GM11168 (cell line): ENCODE measurements at regions not wholly inside any gene's neighbourhood (a gene's known extent, or its start where the extent isn't known, plus 50 kb on each side); places are given as distances from the start of the nearest gene placed in this dataset.

Experiments
- in situ Hi-C: fragments of 300-500 bp; cut with MboI; formaldehyde crosslinking; loops from one replicate; pipeline ENCODE4 v1.12.0; 2022; ENCODE audit warnings: low sequenced_read_pairs; ENCODE audit not compliant: unreplicated experiment

DNA sequence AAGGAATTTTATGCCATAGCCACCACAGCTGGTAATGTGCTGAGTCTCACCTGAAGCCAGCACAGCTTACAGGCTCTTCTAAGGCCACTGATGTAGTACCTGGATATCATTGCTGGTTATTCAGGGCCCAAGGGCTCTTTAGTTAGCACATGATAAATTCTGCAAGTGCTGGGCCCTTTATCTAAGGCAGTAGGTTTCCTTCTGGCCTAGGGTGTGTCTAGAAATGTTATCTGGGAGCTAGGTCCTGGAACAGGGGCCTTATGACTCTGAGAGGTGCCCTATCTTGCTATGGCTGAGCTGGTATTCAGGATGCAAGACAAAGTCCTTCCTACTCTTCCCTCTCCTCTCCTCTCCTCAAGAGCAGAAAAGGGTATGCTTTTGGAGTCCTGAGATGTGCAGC lies 1424.5 kb upstream of the NUDT12 start:
- in situ Hi-C loops: no loop called here

- in situ Hi-C loops: no loop called here
Measured at GRCh38 chr5:104977529-104977928, 1414.9 kb upstream of the NUDT12 start.

DNA sequence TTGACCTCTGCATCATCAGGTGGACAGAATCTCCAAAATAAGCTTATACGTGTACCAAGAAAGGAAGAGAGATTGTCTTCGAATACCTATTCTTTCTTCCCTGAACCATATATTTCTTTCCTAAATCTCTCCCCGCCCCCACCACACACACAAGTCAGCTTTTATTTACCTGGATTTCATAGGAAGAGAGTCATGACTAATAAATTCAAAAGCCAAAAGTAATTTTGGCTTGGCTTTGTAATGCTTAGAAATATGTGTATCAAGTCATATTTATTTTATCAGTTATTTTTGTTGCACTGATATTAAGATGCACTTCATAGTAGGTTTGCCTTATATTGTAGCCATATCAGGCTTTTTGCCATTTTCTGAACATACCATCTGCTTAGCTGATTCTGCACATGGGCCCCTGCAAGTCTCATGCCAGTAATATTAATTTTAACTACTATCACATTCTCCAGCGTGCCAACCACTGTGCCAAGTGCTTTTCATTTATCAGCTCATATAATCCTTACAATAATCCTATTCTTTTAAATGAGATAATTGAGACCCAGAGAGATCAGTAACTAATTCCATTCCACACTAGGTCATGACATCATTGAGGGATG lies 1405.3 kb upstream of the NUDT12 start:
- in situ Hi-C loops: no loop called here

- in situ Hi-C loops: no loop called here
Measured at GRCh38 chr5:104965006-104965405, 1402.4 kb upstream of the NUDT12 start.

GRCh38 chr5:104955479-104955878 lies 1392.9 kb upstream of the NUDT12 start:
- in situ Hi-C loops: no loop called here

GRCh38 chr5:104952876-104953275 lies 1390.3 kb upstream of the NUDT12 start:
- in situ Hi-C loops: no loop called here

DNA sequence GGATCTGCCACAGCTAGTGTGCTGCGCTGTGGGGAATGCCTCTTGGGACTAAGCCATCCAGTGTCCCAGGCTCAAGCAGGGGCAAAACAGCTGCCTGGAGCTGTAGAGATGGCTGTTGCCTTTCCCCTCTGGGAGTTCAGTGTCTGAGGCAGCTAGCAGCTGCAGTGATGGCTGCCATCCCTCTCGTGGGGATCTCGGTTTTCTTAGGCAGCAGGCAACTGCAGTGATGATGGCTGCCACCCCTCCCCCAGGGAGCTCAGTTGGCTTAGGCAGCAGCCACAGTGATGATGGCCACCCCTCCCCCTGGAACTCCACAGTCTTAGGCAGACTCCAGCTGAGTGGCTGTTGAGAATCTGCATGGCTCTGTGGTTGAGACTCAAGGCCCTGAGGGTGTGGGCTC lies 1389.2 kb upstream of the NUDT12 start:
- in situ Hi-C loops: no loop called here

DNA sequence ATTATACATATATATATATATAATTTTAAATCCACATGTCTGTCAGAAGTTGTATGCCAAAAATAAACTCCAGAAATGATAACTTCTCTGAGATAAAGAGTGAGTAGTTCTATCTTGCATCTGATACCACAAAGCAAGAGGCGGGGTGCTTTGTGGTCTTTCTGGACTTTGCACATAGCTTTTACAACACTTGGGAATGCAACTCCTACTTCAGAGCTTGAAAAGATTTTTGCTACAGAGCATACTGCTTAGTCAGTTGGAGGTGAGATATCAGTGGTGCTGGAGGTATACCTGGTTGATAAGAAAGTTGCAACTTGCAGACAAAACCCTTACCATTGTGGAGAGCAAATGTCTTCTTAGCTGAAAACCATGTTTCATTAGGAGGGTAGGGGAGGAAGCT lies 1384.5 kb upstream of the NUDT12 start:
- in situ Hi-C loops: no loop called here

GRCh38 chr5:104942735-104943134 lies 1380.1 kb upstream of the NUDT12 start:
- in situ Hi-C loops: no loop called here

DNA sequence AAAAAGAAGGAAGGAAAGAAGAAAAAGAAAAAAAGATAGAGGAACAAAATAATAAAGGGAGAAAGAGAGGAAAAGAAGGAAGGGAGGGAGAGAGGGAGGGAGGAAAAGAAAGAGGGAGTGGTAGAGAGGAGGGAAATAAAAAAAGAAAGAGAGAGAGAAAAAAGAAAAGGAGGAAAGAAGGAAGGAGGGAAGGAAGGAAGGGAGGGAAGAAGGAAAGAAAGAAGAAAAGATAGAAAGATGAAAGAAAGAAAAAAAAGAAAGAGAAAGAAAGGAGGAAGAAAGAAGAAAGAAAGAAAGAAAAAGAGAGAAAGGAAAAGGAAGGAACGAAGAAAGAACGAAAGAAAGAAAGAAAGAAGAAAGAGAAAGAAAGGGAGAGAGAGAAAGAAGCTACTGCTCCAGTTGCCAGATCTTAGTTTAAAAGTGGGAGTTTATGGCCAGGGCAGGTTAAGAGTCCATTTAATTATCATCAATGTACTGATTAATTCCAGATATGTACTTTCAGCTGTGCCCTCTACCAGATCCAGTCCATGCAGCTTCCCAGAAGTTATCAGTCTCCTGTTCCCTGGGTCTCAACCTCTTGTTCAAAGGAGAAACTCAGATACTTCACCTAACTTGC lies 1378.5 kb upstream of the NUDT12 start:
- in situ Hi-C loops: no loop called here

DNA sequence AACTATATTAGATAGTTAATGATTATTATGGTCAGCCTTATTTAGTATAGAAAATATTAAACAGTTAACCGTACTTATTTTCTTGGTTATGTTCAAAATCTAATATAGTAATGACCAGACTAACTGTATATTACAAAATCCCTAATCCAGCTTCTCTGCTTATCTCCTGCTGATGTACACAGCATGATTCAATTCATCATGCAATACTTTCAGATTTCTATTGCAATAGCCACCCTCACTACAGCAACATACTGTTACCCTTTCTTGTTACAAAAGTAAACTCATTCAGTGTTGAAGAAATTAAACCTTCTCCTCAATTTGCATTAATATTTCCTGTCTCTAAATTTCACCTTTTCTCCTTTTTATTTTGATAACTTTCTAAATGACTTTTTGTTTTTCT lies 1375.0 kb upstream of the NUDT12 start:
- in situ Hi-C loops: no loop called here

DNA sequence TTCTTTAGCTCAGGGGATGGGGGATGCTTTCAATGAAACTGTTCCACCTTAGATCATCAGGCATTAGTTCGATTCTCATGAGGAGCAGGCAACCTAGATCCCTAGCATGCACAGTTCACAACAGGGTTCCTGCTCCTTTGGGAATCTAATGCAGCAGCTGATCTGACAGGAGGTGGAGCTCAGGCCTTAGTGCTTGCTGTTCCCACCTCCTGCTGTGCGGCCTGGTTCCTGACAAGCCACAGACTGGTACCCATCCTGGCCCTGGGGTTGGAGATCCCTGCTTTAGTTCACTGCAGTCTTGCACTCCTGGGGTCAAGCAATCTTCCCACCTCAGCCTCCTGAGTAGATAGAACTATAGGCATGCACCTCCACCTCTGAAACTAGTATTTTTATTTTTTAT lies 1369.8 kb upstream of the NUDT12 start:
- in situ Hi-C loops: no loop called here

DNA sequence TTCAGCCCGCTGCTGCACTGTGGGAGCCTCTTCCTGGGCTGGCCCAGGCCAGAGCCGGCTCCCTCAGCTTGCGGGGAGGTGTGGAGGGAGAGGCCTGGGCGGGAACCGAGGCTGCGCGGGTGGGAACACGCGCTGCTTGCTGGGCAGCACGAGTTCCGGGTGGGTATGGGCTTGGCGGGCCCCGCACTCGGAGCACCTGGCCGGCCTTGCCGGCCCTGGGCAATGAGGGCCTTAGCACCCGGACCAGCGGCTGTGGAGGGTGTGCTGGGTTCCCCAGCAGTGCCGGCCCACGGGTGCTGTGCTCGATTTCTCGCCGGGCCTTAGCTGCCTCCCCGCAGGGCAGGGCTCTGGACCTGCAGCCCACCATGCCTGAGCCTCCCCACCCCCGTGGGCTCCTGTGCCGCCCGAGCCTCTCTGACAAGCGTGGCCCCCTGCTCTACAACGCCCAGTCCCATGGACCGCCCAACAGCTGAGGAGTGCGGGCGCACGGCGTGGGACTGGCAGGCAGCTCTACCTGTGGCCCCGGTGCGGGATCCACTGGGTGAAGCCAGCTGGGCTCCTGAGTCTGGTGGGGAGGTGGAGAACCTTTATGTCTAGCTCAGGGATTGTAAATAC lies 1366.4 kb upstream of the NUDT12 start:
- in situ Hi-C loops: no loop called here

DNA sequence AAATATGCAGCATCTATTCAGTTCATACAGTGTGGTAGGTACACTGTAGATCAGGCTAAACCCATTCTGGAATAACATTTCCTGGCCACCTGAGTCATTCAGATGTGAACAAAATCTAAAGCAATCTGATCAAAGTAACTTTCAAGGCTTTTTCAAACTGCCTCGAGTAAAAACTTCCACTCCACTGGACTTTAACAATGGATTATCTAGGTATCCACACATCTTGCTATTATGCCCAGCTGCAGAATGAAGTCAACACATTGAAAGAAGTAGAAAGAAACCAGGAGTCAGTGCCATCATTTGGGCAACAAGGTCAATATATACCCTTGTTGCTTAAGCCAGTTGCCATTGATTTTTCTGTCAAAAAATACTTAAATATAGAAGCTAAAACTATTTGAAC lies 1352.6 kb upstream of the NUDT12 start:
- in situ Hi-C loops: no loop called here

GRCh38 chr5:104914536-104915070 lies 1352.0 kb upstream of the NUDT12 start:
- in situ Hi-C loops: no loop called here

- in situ Hi-C loops: no loop called here
Measured at GRCh38 chr5:104913841-104914281, 1351.3 kb upstream of the NUDT12 start.

- in situ Hi-C loops: no loop called here
Measured at GRCh38 chr5:104909803-104910202, 1347.2 kb upstream of the NUDT12 start.

DNA sequence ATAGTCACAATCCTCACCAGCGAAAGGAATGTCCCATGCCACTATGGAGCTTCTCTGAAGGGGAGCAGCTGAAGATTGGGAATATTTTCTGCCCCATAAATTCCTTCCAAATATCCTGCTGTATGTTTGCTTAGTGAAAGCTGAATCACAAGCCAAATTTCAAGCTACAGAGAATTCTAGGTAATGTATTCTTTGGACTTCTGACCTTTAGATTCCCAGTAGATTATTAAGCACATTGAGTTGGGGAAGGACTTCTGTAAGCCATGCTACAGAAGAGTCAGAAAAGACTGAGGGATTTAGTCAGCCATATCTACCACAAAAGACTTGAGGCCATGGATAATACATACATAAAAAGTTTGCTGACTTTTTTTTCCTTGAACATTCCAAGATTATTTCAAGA lies 1342.0 kb upstream of the NUDT12 start:
- in situ Hi-C loops: no loop called here

DNA sequence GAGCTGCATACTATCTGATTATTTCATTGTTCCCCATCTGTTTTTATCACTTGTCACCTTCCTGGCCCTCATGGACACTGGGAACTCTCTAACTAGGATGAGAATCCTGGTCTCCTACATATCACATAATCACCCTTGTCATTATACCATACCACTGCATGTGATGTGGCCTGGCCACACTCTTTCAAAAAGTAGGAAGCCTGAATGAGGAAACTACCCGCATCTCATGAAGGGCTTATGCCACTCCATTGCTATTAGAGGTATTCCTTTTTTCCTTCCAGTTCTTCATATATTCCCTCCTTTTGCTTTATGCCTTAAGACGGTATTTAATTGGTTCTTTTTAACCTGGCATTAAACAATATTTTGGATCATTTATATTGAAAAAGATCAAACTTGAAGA lies 1341.4 kb upstream of the NUDT12 start:
- in situ Hi-C loops: no loop called here

DNA sequence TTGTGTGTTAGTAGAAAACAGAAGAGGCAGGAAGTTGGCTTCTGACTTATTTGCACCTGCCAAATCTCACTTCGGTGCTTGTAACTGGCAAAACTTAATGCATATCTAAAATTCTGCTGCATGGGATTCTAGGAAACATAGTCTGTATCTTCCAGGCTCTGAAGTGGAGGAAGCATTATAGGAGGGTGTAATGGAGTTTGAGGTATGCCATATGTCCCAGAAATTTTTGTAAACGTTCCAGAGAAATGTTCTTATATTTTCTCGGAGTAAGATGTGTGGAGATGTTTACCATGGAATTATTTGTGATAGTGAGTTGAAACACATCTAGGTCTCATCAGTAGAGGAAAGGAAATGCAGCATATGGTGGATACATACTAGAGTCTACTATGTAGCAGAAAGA lies 1329.0 kb upstream of the NUDT12 start:
- in situ Hi-C loops: no loop called here

- in situ Hi-C loops: no loop called here
Measured at GRCh38 chr5:104890767-104891166, 1328.2 kb upstream of the NUDT12 start.

DNA sequence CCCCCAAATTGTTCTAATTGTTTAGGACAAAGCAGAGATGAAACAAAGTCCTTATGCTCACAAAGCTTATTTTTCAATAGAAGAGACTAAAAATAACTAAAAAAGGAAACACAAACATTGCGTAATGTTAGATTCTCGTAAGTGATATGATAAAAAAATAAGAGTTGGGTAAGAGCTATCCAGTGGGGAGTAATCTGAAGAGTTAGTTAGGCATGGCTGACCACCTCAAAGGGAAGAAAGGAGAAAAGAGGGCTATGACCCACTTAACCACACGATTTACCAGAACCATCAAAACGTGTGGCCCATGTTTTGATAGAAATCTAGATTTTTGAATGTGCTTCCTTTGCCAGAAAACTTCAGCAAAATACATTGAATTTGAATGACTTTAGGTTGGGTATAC lies 1296.8 kb upstream of the NUDT12 start:
- in situ Hi-C loops: no loop called here
